Esophagus (tissue), 2 donors: ENCODE measurements at regions not wholly inside any gene's neighbourhood (a gene's known extent, or its start where the extent isn't known, plus 50 kb on each side); places are given as distances from the start of the nearest gene placed in this dataset.

ENCODE experiments used
- H3K27ac ChIP-seq, 2 donors: one replicate each; pipeline ENCODE4 v1.5.1; 2013; ENCODE audit warnings: low read depth in 2 of 2, mild to moderate bottlenecking in 2 of 2, inconsistent platforms in 1 of 2, low read length in 1 of 2, moderate library complexity in 1 of 2
- H3K27me3 ChIP-seq, 2 donors: one replicate each; pipeline ENCODE4 v1.6.1; 2013; ENCODE audit warnings: low read length in 2 of 2, control low read depth in 1 of 2, mild to moderate bottlenecking in 1 of 2; ENCODE audit not compliant: insufficient read depth in 2 of 2, control insufficient read depth in 1 of 2
- H3K36me3 ChIP-seq, 2 donors: one replicate each; pipeline ENCODE4 v1.6.1; 2013; ENCODE audit warnings: low read length in 1 of 2; ENCODE audit not compliant: control insufficient read depth in 2 of 2, insufficient read depth in 2 of 2
- H3K4me1 ChIP-seq, 2 donors: one replicate each; pipeline ENCODE4 v1.6.1; 2013; ENCODE audit warnings: low read length in 1 of 2; ENCODE audit not compliant: control insufficient read depth in 2 of 2, insufficient read depth in 2 of 2
- H3K4me3 ChIP-seq, 2 donors: one replicate each; pipeline ENCODE4 v1.5.1; 2013; ENCODE audit warnings: low read length in 2 of 2, mild to moderate bottlenecking in 2 of 2, low read depth in 1 of 2, moderate library complexity in 1 of 2
- H3K9me3 ChIP-seq, 2 donors: one replicate each; pipeline ENCODE4 v1.6.1; 2013; ENCODE audit warnings: mild to moderate bottlenecking in 2 of 2, low read depth in 1 of 2, low read length in 1 of 2, moderate library complexity in 1 of 2; ENCODE audit not compliant: control insufficient read depth in 2 of 2, insufficient read depth in 1 of 2
- WGBS, 2 donors: extraction: QIAGEN DNeasy Blood & Tissue Kit; methylation state at CpG; one replicate each; pipeline ENCODE4 v1.1.7; 2013; 5-methylcytosine and 5-hydroxymethylcytosine counted together
- donor health status: healthy with polysubstance abuse.
- donor health status: Bipolar disorder and iron deficiency.

- WGBS, 2 donors, result 7 to 29% methylated on average over 1 of the region's 1 CpG
- Histone ChIP-seq H3K4me1 (no peaks in the 10 kb centered on the region), H3K27ac (no peak overlapping the region), H3K27me3 (no peaks in the 10 kb centered on the region), H3K36me3 (no peaks in the 10 kb centered on the region), H3K9me3 (no peaks in the 10 kb centered on the region), H3K4me3 (no peak overlapping the region)
These were observed 287.5 kb downstream of the GALC start for GRCh38 chr14:87705439-87705896.

GRCh38 chr14:87698481-87698880 is 294.5 kb downstream of the GALC start:
- Histone ChIP-seq H3K4me3 (no peak overlapping the region), H3K36me3 (no peaks in the 10 kb centered on the region), H3K27ac (no peak overlapping the region), H3K4me1 (no peaks in the 10 kb centered on the region), H3K9me3 (no peaks in the 10 kb centered on the region), H3K27me3 (no peaks in the 10 kb centered on the region)
- WGBS, 2 donors, result 77 to 78% methylated on average over 3 of the region's 3 CpGs

GRCh38 chr14:87696485-87696884 is 296.5 kb downstream of the GALC start:
- H3K9me3 ChIP-seq, result no peaks in the 10 kb centered on the region
- H3K4me1 ChIP-seq, result no peaks in the 10 kb centered on the region
- H3K36me3 ChIP-seq, result no peaks in the 10 kb centered on the region
- 44 to 60% methylated on average over 1 of the region's 1 CpG for WGBS, 2 donors
- no peaks in the 10 kb centered on the region for H3K27me3 ChIP-seq
- H3K27ac ChIP-seq, result no peak overlapping the region
- no peak overlapping the region for H3K4me3 ChIP-seq

GRCh38 chr14:87691042-87691881 is 301.7 kb downstream of the GALC start:
- H3K4me1 ChIP-seq, result no peaks in the 10 kb centered on the region
- no peak overlapping the region for H3K27ac ChIP-seq
- H3K4me3 ChIP-seq, result no peak overlapping the region
- no peaks in the 10 kb centered on the region for H3K9me3 ChIP-seq
- WGBS, 2 donors, result 43 to 53% methylated on average over 15 of the region's 15 CpGs
- no peaks in the 10 kb centered on the region for H3K27me3 ChIP-seq
- no peaks in the 10 kb centered on the region for H3K36me3 ChIP-seq

GRCh38 chr14:87690076-87690613 is 302.8 kb downstream of the GALC start:
- H3K27me3 ChIP-seq, result no peaks in the 10 kb centered on the region
- no peak overlapping the region for H3K4me3 ChIP-seq
- H3K4me1 ChIP-seq, result no peaks in the 10 kb centered on the region
- no peaks in the 10 kb centered on the region for H3K36me3 ChIP-seq
- no peak overlapping the region for H3K27ac ChIP-seq
- 18 to 29% methylated on average over 3 of the region's 3 CpGs for WGBS, 2 donors
- no peaks in the 10 kb centered on the region for H3K9me3 ChIP-seq

- H3K9me3 ChIP-seq, result no peaks in the 10 kb centered on the region
- H3K36me3 ChIP-seq, result no peaks in the 10 kb centered on the region
These were observed 304.5 kb downstream of the GALC start for GRCh38 chr14:87688524-87688923.

GRCh38 chr14:87687420-87687819 is 305.6 kb downstream of the GALC start:
- Histone ChIP-seq H3K36me3 (no peaks in the 10 kb centered on the region), H3K27me3 (no peaks in the 10 kb centered on the region), H3K27ac (no peak overlapping the region), H3K9me3 (no peaks in the 10 kb centered on the region), H3K4me1 (no peaks in the 10 kb centered on the region), H3K4me3 (no peak overlapping the region)
- 45 to 56% methylated on average over 7 of the region's 7 CpGs for WGBS, 2 donors

More at GRCh38 chr14:87688524-87688923, 304.5 kb downstream of the GALC start:
- 84 to 91% methylated on average over 3 of the region's 3 CpGs for WGBS, 2 donors
- no peak overlapping the region for H3K4me3 ChIP-seq
- H3K4me1 ChIP-seq, result no peaks in the 10 kb centered on the region
- H3K27me3 ChIP-seq, result no peaks in the 10 kb centered on the region
- no peak overlapping the region for H3K27ac ChIP-seq

GRCh38 chr14:87686746-87687145 is 306.2 kb downstream of the GALC start:
- no peaks in the 10 kb centered on the region for H3K36me3 ChIP-seq
- H3K4me3 ChIP-seq, result no peak overlapping the region
- WGBS, 2 donors, result 84 to 86% methylated on average over 1 of the region's 1 CpG
- no peaks in the 10 kb centered on the region for H3K27me3 ChIP-seq
- H3K4me1 ChIP-seq, result no peaks in the 10 kb centered on the region
- peaks cover 0 to 2% of the 10 kb centered on the region in 2 donors for H3K9me3 ChIP-seq
- no peak overlapping the region for H3K27ac ChIP-seq

- Histone ChIP-seq H3K4me1 (no peaks in the 10 kb centered on the region), H3K36me3 (no peaks in the 10 kb centered on the region), H3K27ac (no peak overlapping the region), H3K9me3 (peaks cover 0 to 2% of the 10 kb centered on the region in 2 donors), H3K27me3 (no peaks in the 10 kb centered on the region), H3K4me3 (no peak overlapping the region)
- WGBS, 2 donors, result 43 to 49% methylated on average over 3 of the region's 3 CpGs
These were observed 313.1 kb downstream of the GALC start for GRCh38 chr14:87679866-87680265.

- no peaks in the 10 kb centered on the region for H3K36me3 ChIP-seq
- H3K27me3 ChIP-seq, result no peaks in the 10 kb centered on the region
- H3K4me1 ChIP-seq, result no peaks in the 10 kb centered on the region
- H3K9me3 ChIP-seq, result peaks cover 0 to 2% of the 10 kb centered on the region in 2 donors
- no peak overlapping the region for H3K27ac ChIP-seq
- WGBS, 2 donors, result 35% methylated on average over 4 of the region's 4 CpGs
- H3K4me3 ChIP-seq, result no peak overlapping the region
These were observed 314.4 kb downstream of the GALC start for GRCh38 chr14:87678624-87679023.
